SKM-1 treated with dmso at 0.1 percent for 144 hours (cell line): ENCODE measurements at regions not wholly inside any gene's neighbourhood (a gene's known extent, or its start where the extent isn't known, plus 50 kb on each side); places are given as distances from the start of the nearest gene placed in this dataset.
"Not testable (repeated sequence)": the region's sequence is repeated elsewhere in the genome, so short reads cannot be mapped to it uniquely, and the experiment has no call there.

ENCODE experiments used
- DNase-seq: peaks from one replicate; lab custom pipeline; 2025; ENCODE audit not compliant: unreplicated experiment; lab: John Stamatoyannopoulos, UW

GRCh38 chr3:5466065-5466464 lies 278.6 kb downstream of the EDEM1 start:
- peak; percentile 55 for DNase-seq

- DNase-seq: no peak
These were observed 279.2 kb downstream of the EDEM1 start for GRCh38 chr3:5466717-5467116.

GRCh38 chr3:5473471-5473870 lies 286.0 kb downstream of the EDEM1 start:
- no peak for DNase-seq

- DNase-seq: no peak
These were observed 288.9 kb downstream of the EDEM1 start for GRCh38 chr3:5476403-5476802.

- DNase-seq: no peak
These were observed 291.8 kb downstream of the EDEM1 start for GRCh38 chr3:5479229-5479799.

DNA sequence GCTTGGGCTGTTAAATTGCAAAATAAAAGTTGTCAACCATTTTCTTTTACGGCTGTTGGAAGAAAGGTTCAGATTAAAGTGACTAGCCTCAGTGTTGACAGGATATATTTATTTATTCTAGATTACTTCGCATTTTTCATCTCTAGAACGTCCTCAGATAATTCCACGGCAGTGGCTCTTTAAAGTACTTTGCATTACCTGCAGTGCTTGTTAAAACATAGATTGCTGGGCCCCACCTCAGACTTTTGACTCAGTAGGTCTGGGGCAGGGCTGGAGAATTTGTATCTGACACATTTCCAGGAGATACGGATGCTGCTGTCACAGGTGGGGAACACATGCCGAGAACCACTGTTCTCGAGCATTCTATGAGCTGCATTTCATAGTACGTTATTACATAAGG lies 292.7 kb downstream of the EDEM1 start:
- no peak for DNase-seq

DNA sequence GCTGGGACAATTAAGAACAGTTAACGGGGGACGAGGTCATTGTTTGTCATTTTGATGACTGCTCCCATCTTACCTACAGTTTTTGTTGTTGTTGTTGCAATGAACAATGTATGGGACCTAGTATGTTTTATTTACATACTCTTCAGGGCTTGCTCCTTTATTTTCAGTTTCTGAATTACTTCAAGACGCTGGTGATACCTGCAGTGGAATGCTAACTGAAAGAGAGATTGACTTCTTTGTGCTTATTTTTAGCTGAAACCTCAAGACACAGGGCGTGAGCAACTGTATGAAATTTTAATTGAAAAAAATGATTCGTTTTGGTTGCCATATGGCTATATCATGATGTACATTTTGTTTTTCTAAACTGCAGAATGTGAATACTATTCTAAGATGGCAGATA lies 297.9 kb downstream of the EDEM1 start:
- DNase-seq: no peak

DNA sequence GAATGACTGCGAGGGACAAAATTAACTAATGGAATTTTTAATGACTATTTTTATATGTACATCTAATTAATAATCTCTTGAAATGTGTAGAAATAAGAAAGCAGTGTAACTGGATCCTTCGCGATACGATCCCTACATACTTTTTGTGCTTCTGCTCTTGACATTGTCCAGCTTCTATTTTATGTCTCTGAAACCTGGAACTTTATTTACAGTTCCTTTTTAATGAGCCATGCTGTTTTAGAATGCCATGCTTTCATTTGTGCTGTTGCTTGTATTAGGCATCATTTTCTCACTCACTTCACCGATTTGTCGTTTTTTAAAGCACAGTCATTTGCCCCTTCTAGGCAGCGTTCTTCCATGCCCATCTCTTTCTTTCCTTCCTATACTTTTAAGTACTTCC lies 301.3 kb downstream of the EDEM1 start:
- no peak for DNase-seq

- no peak for DNase-seq
These were observed 302.0 kb downstream of the EDEM1 start for GRCh38 chr3:5489536-5489935.

DNA sequence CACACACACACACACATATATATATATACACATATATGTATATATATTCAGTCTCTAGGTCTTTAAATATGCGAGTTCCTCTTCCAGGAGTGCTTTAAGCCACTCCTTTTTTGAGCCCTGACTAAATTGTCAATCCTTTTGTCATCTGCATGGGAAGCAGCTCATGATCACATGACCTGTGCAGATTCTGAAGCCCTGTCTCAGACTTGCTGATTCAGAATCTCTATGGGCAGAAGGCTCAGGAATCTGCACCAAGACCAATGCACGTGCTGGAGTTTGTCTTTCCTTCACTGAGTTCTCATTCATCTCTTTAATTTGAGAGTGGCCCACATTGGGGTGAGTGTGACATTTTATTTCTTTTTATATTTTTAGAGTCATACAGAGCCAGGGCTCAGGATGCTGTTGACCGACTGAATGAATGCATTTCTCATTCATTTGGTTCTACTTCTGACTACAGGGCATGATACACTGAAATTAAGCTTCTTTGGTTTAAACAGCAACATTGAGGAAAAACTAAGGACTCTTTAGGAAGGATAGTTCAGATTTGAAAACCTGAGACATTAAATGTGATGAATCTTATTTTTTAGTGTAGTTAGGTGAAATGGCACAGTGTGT lies 307.5 kb downstream of the EDEM1 start:
- no peak for DNase-seq

- no peak for DNase-seq
These were observed 310.0 kb downstream of the EDEM1 start for GRCh38 chr3:5497497-5497896.

GRCh38 chr3:5498981-5499380 lies 311.5 kb downstream of the EDEM1 start:
- DNase-seq: no peak

GRCh38 chr3:5499404-5499803 lies 311.9 kb downstream of the EDEM1 start:
- no peak for DNase-seq

DNA sequence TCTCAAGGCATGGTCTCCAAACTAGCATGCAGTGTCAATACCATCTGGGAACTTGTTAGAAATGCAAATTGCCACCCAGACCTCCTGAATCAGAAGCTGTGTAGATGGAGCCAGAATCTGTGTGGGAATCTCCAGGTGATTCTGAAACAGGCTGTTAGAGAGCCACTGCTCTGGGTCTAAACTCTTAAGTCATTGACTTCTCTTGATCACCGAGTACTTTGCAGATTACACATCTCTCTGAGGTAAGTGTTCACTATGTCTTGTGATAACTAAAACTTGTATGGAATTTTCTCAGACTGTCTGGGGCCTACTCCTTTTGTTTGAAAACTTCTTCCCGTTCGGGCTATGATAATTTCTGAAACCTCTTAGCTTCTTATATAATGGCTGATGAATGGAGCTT lies 315.6 kb downstream of the EDEM1 start:
- no peak for DNase-seq

DNA sequence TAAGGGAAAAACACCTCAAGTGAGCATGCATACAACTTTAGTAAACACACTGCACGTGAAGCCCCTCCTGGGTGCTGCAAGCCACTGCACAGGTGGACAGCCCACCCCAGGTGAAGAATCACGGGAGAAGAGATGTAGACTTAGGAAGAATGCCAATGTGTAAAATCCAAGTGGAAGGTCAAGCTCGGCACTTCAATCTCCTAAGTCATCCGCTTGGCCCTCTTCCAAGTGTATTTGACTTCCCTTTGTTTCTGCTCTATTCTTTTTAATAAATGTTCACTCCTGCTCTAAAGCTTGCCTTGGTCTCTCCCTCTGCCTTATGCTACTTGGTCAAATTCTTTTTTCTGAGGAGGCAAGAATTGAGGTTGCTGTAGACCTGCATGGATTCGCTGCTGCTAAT lies 316.6 kb downstream of the EDEM1 start:
- DNase-seq: no peak

DNA sequence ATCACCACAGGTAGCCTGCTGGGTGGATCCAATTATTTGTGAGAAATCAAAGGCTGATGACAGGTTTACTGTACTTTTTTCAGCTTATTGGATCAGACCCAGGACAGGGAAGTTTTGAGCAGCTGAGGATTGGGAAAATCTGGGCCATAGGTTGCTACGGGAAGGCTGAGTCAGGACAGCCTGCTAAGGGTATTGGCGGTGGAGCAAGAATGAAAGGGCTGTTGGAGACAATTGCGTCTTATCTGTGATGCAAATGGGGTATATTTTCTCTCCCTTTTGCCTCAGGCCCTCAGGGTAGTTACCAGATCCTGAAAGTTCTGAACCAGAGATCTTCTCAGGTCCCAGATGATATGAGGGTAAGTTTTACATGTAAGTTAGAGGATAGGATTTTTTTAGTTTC lies 317.7 kb downstream of the EDEM1 start:
- no peak for DNase-seq

- DNase-seq: no peak
These were observed 318.5 kb downstream of the EDEM1 start for GRCh38 chr3:5505997-5506396.

GRCh38 chr3:5508860-5509259 lies 321.4 kb downstream of the EDEM1 start:
- not testable (repeated sequence) for DNase-seq

DNA sequence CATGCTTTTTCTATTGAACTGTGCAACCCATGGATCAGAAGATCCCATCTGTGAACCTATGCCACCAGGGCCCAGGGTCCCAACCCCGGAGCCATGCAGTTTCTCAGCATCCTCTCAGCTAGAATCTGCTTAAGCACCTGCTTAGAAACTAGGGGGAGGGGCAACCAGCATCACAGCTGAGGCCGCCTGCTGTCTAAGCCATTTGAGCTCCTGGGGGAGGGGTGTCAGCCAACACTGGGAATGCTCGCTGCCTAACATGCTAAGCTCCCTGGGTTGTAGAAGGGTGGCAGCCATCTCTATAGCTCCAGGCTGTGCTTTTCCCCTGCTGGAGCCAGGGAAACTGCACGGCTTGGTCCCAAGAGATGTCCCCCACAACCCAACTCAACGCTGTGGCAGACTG lies 322.8 kb downstream of the EDEM1 start:
- DNase-seq: no peak

DNA sequence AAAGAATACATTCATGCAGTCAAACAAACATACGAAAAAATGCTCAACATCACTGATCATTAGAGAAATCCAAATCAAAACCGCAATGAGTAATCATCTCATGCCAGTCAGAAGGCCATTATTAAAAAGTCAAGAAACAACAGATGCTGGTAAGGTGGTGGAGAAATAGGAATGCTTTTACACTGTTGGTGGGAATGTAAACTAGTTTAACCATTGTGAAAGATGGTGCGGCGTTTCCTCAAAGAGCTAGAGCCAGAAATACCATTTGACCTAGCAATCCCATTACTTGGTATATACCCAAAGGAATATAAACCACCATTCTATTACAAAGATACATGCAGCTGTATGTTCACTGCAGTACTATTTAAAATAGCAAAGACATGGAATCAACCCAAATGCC lies 330.4 kb downstream of the EDEM1 start:
- DNase-seq: no peak

- DNase-seq: no peak
These were observed 332.7 kb downstream of the EDEM1 start for GRCh38 chr3:5520237-5520636.

- no peak for DNase-seq
These were observed 335.6 kb downstream of the EDEM1 start for GRCh38 chr3:5523125-5523524.

DNA sequence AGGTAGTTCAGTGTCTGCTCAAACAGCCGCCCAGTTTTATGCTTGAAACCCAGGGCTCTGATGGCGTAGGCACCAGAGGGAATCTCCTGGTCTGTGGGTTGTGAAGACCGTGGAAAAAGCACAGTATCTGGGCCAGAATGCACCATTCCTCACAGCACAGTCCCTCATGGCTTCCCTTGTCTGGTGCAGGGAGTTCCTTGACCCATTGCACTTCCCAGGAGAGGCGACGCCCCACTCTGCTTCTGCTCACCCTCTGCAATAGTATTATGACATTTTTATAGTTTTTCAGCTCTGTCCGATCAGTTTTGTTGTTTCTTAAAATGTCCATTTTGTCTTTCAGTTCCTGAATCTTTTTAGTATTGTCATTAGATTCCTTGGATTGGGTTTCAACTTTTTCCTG lies 343.5 kb downstream of the EDEM1 start:
- no peak for DNase-seq
